ENCODE measurements at regions not wholly inside any gene's neighbourhood (a gene's known extent, or its start where the extent isn't known, plus 50 kb on each side); places are given as distances from the start of the nearest gene placed in this dataset.

GRCh38 chr1:244211559-244211944 is 160.5 kb downstream of the ZBTB18 start:
- DNase-seq (ENCODE audit: low spot score) = no peak
- 83% methylated on average over 5 of the region's 5 CpGs for WGBS
- Histone ChIP-seq H3K27ac (ENCODE audit: low read depth in 1 of 2, low read length in 2 of 2) (no peak overlapping the region), H3K36me3 (ENCODE audit: control insufficient read depth in 4 of 4, insufficient read depth in 3 of 4, low read depth in 1 of 4, low read length in 3 of 4) (no peaks in the 10 kb centered on the region), H3K9me3 (ENCODE audit: control insufficient read depth in 4 of 4, low read length in 3 of 4) (no peaks in the 10 kb centered on the region), H3K4me3 (ENCODE audit: low read depth in 1 of 3, low read length in 3 of 3) (no peak overlapping the region), H3K27me3 (ENCODE audit: control insufficient read depth in 4 of 4, insufficient read depth in 4 of 4, low read length in 3 of 4) (no peaks in the 10 kb centered on the region), H3K4me1 (ENCODE audit: control insufficient read depth in 4 of 4, insufficient read depth in 4 of 4, low read length in 3 of 4) (peaks cover 0 to 4% (median 0%) of the 10 kb centered on the region in 4 donors), H3K9ac (ENCODE audit: low read depth in 1 of 2, low read length in 2 of 2) (no peak overlapping the region)
- TF ChIP-seq CTCF (IDR thresholded peaks at IDR 0.05; ENCODE audit: low read depth, low read length, missing input control) = no peak
- no peak for TF ChIP-seq TAF1 (conservative IDR thresholded peaks at IDR 0.05)
- no peak for TF ChIP-seq REST (IDR thresholded peaks at IDR 0.05)

GRCh38 chr1:244212219-244212618 is 161.1 kb downstream of the ZBTB18 start:
- Histone ChIP-seq H3K9ac (ENCODE audit: low read depth in 1 of 2, low read length in 2 of 2) (no peak overlapping the region), H3K4me1 (ENCODE audit: control insufficient read depth in 4 of 4, insufficient read depth in 4 of 4, low read length in 3 of 4) (peaks cover 0 to 4% (median 0%) of the 10 kb centered on the region in 4 donors), H3K27me3 (ENCODE audit: control insufficient read depth in 4 of 4, insufficient read depth in 4 of 4, low read length in 3 of 4) (no peaks in the 10 kb centered on the region), H3K4me3 (ENCODE audit: low read depth in 1 of 3, low read length in 3 of 3) (no peak overlapping the region), H3K36me3 (ENCODE audit: control insufficient read depth in 4 of 4, insufficient read depth in 3 of 4, low read depth in 1 of 4, low read length in 3 of 4) (no peaks in the 10 kb centered on the region), H3K27ac (ENCODE audit: low read depth in 1 of 2, low read length in 2 of 2) (no peak overlapping the region), H3K9me3 (ENCODE audit: control insufficient read depth in 4 of 4, low read length in 3 of 4) (no peaks in the 10 kb centered on the region)
- TF ChIP-seq ATF3 (IDR thresholded peaks at IDR 0.05) (no peak), RAD21 (IDR thresholded peaks at IDR 0.05) (no peak), FOXA2 (IDR thresholded peaks at IDR 0.05) (no peak), RXRA (IDR thresholded peaks at IDR 0.05) (no peak), MAX (IDR thresholded peaks at IDR 0.05) (no peak), CTCF (IDR thresholded peaks at IDR 0.05; ENCODE audit: low read depth, low read length, missing input control) (no peak), SP1 (IDR thresholded peaks at IDR 0.05) (no peak), HNF4A (conservative IDR thresholded peaks at IDR 0.05) (no peak)
- WGBS = 82% methylated on average over 6 of the region's 6 CpGs
- DNase-seq (ENCODE audit: low spot score) = no peak

All from liver (tissue), 8 donors.